HCT116 (cell line): ENCODE measurements at regions not wholly inside any gene's neighbourhood (a gene's known extent, or its start where the extent isn't known, plus 50 kb on each side); places are given as distances from the start of the nearest gene placed in this dataset.

Source experiments
- ATF3 ChIP-seq: IDR thresholded peaks from 2 replicates; pipeline ENCODE4 v1.6.1; 2012
- CTCF ChIP-seq, 3 experiments: fragments of 200-600 bp in 1 of 3; sonication (generic) in 1 of 3; IDR thresholded peaks in 2 of 3; conservative IDR thresholded peaks in 1 of 3; 2 replicates each; pipeline ENCODE4 v1.5.1; 2012 to 2017; ENCODE audit warnings: low read depth in 2 of 3, low read length in 2 of 3, antibody characterized with exemption in 1 of 3, borderline replicate concordance in 1 of 3, control low read depth in 1 of 3, mild to moderate bottlenecking in 1 of 3, mixed read lengths in 1 of 3, mixed run types in 1 of 3, moderate library complexity in 1 of 3; ENCODE audit not compliant: insufficient read depth in 1 of 3
- EZH2 ChIP-seq: fragments of 200-600 bp; sonication (generic); IDR thresholded peaks from 2 replicates; pipeline ENCODE4 v1.6.1; 2017; ENCODE audit warnings: antibody characterized with exemption, mixed run types
- EZH2phosphoT487 ChIP-seq: fragments of 200-600 bp; IDR thresholded peaks from 2 replicates; pipeline ENCODE4 v1.6.1; 2018; ENCODE audit warnings: antibody characterized with exemption, borderline replicate concordance
- JUND ChIP-seq: IDR thresholded peaks from 2 replicates; pipeline ENCODE4 v1.6.1; 2012
- MAX ChIP-seq: IDR thresholded peaks from 2 replicates; pipeline ENCODE4 v1.6.1; 2012
- POLR2A ChIP-seq: IDR thresholded peaks from 2 replicates; pipeline ENCODE4 v1.7.0; 2011; ENCODE audit warnings: borderline replicate concordance; ENCODE audit not compliant: insufficient read depth, insufficient read length; ENCODE audit errors: extremely low read depth
- POLR2AphosphoS5 ChIP-seq: IDR thresholded peaks from 2 replicates; pipeline ENCODE4 v1.6.1; 2011; ENCODE audit warnings: mild to moderate bottlenecking, low read depth, low read length, moderate library complexity
- RAD21 ChIP-seq: IDR thresholded peaks from 2 replicates; pipeline ENCODE4 v1.6.1; 2012; ENCODE audit warnings: low read depth, mild to moderate bottlenecking
- REST ChIP-seq: IDR thresholded peaks from 2 replicates; pipeline ENCODE4 v1.6.1; 2012; ENCODE audit warnings: low read depth
- SIN3A ChIP-seq: IDR thresholded peaks from 2 replicates; pipeline ENCODE4 v1.6.1; 2012; ENCODE audit warnings: low read depth

GRCh38 chr2:121855510-121855909, 100.1 kb downstream of the TSN start:
- TF ChIP-seq RAD21 (no peak), EZH2phosphoT487 (no peak), CTCF (IDR thresholded peaks at IDR 0.05 in 2 of 3, conservative IDR thresholded peaks at IDR 0.05 in 1 of 3; ENCODE audit: borderline replicate concordance in 1 of 3, insufficient read depth in 1 of 3, low read depth in 2 of 3, low read length in 2 of 3) (no peak), POLR2AphosphoS5 (no peak), ATF3 (no peak), SIN3A (no peak), JUND (no peak), POLR2A (no peak), EZH2 (no peak), MAX (no peak), REST (no peak)
